ENCODE measurements at regions not wholly inside any gene's neighbourhood (a gene's known extent, or its start where the extent isn't known, plus 50 kb on each side); places are given as distances from the start of the nearest gene placed in this dataset.

- H3K36me3 Mint-ChIP-seq (ENCODE audit: low read depth): no peaks in the 10 kb centered on the region
- H3K4me1 Mint-ChIP-seq: peaks cover 18% of the 10 kb centered on the region
- no peak overlapping the region for H3K27ac ChIP-seq (ENCODE audit: low read depth)
- DNase-seq (ENCODE audit: low spot score) (no peak), ATAC-seq (no peak)
- H3K4me1 ChIP-seq (ENCODE audit: insufficient read depth): peaks cover 11% of the 10 kb centered on the region; the same call in 1 of the 2 replicates
- 0 out of 3 replicates have a peak, but pooled peaks cover 2% of the 10 kb centered on the region for H3K9me3 Mint-ChIP-seq
- H3K4me3 ChIP-seq: no peak overlapping the region
- H3K9me2 ChIP-seq (ENCODE audit: insufficient read depth): peaks cover 4% of the 10 kb centered on the region; the same call in 1 of the 2 replicates
- H3K36me3 ChIP-seq (ENCODE audit: insufficient read depth): no peaks in the 10 kb centered on the region
- peaks cover 15% of the 10 kb centered on the region for H3K27me3 ChIP-seq (ENCODE audit: insufficient read depth)
- H4K20me1 ChIP-seq (replicated peaks; ENCODE audit: insufficient read depth): no peaks in the 10 kb centered on the region
- H3K4me2 ChIP-seq: no peak overlapping the region
- no peaks in the 10 kb centered on the region for H3K79me2 ChIP-seq (replicated peaks; ENCODE audit: insufficient read depth)
- TF ChIP-seq ZNF462 (CRISPR knock-in tag; IDR thresholded peaks at IDR 0.05) (no peak), CREB1 (CRISPR knock-in tag; IDR thresholded peaks at IDR 0.05; ENCODE audit: low read depth) (no peak), ZNF331 (CRISPR knock-in tag; IDR thresholded peaks at IDR 0.05; ENCODE audit: low read depth) (no peak)
- no peaks in the 10 kb centered on the region for H3F3A ChIP-seq (replicated peaks; ENCODE audit: low read depth)
- H3K4me3 Mint-ChIP-seq: no peak overlapping the region
- H3K27me3 Mint-ChIP-seq (ENCODE audit: insufficient read depth, low read depth, poor library complexity): peaks cover 8% of the 10 kb centered on the region
- peak overlapping the region; percentile 75; the same call in 1 of the 2 replicates for H2AFZ ChIP-seq
- no peak overlapping the region for H3K27ac Mint-ChIP-seq
These were observed 77.6 kb upstream of the PARP11 start for GRCh38 chr12:3950714-3951320.

GRCh38 chr12:3947781-3948180, 74.6 kb upstream of the PARP11 start:
- Histone ChIP-seq H3K4me2 (no peak overlapping the region), H3K9me2 (ENCODE audit: insufficient read depth) (peaks cover 4% of the 10 kb centered on the region; the same call in 1 of the 2 replicates), H3K36me3 (ENCODE audit: insufficient read depth) (no peaks in the 10 kb centered on the region), H3K27ac (ENCODE audit: low read depth) (no peak overlapping the region), H2AFZ (no peak overlapping the region), H3K79me2 (replicated peaks; ENCODE audit: insufficient read depth) (no peaks in the 10 kb centered on the region), H3K4me3 (no peak overlapping the region), H3K27me3 (ENCODE audit: insufficient read depth) (peaks cover 36% of the 10 kb centered on the region), H3K4me1 (ENCODE audit: insufficient read depth) (peaks cover 28% of the 10 kb centered on the region), H4K20me1 (replicated peaks; ENCODE audit: insufficient read depth) (no peaks in the 10 kb centered on the region), H3F3A (replicated peaks; ENCODE audit: low read depth) (0 out of 2 replicates have a peak, but pooled peaks cover 3% of the 10 kb centered on the region)
- Mint-ChIP-seq H3K27me3 (ENCODE audit: insufficient read depth, low read depth, poor library complexity) (peaks cover 8% of the 10 kb centered on the region), H3K4me3 (no peak overlapping the region), H3K27ac (no peak overlapping the region), H3K36me3 (ENCODE audit: low read depth) (no peaks in the 10 kb centered on the region), H3K9me3 (0 out of 3 replicates have a peak, but pooled peaks cover 2% of the 10 kb centered on the region), H3K4me1 (peaks cover 35% of the 10 kb centered on the region)
- no peak for ATAC-seq
- no peak for DNase-seq (ENCODE audit: low spot score)
- no peak for TF ChIP-seq POLR2AphosphoS5 (IDR thresholded peaks at IDR 0.05; ENCODE audit: low read depth)

Data from GM23338 (cell line).